Osteoblast (primary cell): ENCODE measurements at regions not wholly inside any gene's neighbourhood (a gene's known extent, or its start where the extent isn't known, plus 50 kb on each side); places are given as distances from the start of the nearest gene placed in this dataset.

Experiments used
- DNase-seq: peaks from one replicate; pipeline ENCODE4 v3.0.0; 2011; ENCODE audit warnings: low spot score, mixed read lengths; ENCODE audit not compliant: insufficient read length; ENCODE audit errors: missing footprints
- H2AFZ ChIP-seq: 2 replicates; pipeline ENCODE4 v1.6.0; 2011; ENCODE audit warnings: mild to moderate bottlenecking, low read length
- H3K27ac ChIP-seq: 2 replicates; pipeline ENCODE4 v1.5.1; 2011; ENCODE audit warnings: mild to moderate bottlenecking, low read depth, low read length, moderate library complexity
- H3K27me3 ChIP-seq: 2 replicates; pipeline ENCODE4 v1.6.0; 2012; ENCODE audit warnings: mild to moderate bottlenecking, control low read depth, inconsistent platforms, low read length, moderate library complexity; ENCODE audit not compliant: insufficient read depth
- H3K36me3 ChIP-seq: 2 replicates; pipeline ENCODE4 v1.5.1; 2011; ENCODE audit warnings: mild to moderate bottlenecking, low read length, control low read depth, moderate library complexity; ENCODE audit not compliant: insufficient read depth
- H3K4me1 ChIP-seq: 2 replicates; pipeline ENCODE4 v1.5.1; 2011; ENCODE audit warnings: mild to moderate bottlenecking, low read length, control low read depth, moderate library complexity; ENCODE audit not compliant: insufficient read depth
- H3K4me2 ChIP-seq: 2 replicates; pipeline ENCODE4 v1.6.0; 2011; ENCODE audit warnings: mild to moderate bottlenecking, low read length; ENCODE audit not compliant: insufficient read depth
- H3K4me3 ChIP-seq: fragments of 200-600 bp; sonication (generic); 3 replicates; pipeline ENCODE4 v1.5.1; 2012; ENCODE audit warnings: mild to moderate bottlenecking, low read length, inconsistent platforms; ENCODE audit not compliant: insufficient read depth
- H3K79me2 ChIP-seq: 2 replicates; pipeline ENCODE4 v1.6.0; 2012; ENCODE audit warnings: mild to moderate bottlenecking, low read length, control low read depth, inconsistent platforms; ENCODE audit not compliant: insufficient read depth
- H3K9me3 ChIP-seq: 2 replicates; pipeline ENCODE4 v1.5.1; 2011; ENCODE audit warnings: low read depth, low read length, control low read depth
- H4K20me1 ChIP-seq: 2 replicates; pipeline ENCODE4 v1.6.0; 2012; ENCODE audit warnings: mild to moderate bottlenecking, low read length, control low read depth; ENCODE audit not compliant: insufficient read depth
- TF ChIP-seq, protein P1 (sequence below): IDR thresholded peaks from 2 replicates; pipeline ENCODE4 v1.5.1; 2011; ENCODE audit warnings: mild to moderate bottlenecking, low read depth, low read length, moderate library complexity; ENCODE audit errors: extremely low read depth

DNA sequence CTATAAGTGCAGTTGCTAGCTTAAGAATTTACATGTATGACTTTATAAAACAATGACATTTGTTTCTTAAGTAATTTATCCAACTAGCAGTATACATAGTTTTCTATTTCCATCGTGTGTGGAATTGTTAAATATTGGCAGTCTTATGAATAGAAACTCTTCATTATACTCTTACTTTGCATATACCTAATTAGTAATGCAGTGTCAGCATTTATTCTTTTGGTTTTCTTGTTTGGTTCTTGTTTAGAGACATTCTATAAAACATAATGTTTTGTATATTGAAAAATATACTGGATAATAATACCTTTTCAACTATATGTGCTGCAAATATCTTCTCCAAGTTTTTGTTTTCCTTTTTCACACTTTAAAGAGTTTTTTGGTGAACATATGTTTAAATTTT lies 760.2 kb downstream of the VGLL3 start:
- no peak overlapping the region for H3K4me2 ChIP-seq
- TF ChIP-seq, protein P1, sequence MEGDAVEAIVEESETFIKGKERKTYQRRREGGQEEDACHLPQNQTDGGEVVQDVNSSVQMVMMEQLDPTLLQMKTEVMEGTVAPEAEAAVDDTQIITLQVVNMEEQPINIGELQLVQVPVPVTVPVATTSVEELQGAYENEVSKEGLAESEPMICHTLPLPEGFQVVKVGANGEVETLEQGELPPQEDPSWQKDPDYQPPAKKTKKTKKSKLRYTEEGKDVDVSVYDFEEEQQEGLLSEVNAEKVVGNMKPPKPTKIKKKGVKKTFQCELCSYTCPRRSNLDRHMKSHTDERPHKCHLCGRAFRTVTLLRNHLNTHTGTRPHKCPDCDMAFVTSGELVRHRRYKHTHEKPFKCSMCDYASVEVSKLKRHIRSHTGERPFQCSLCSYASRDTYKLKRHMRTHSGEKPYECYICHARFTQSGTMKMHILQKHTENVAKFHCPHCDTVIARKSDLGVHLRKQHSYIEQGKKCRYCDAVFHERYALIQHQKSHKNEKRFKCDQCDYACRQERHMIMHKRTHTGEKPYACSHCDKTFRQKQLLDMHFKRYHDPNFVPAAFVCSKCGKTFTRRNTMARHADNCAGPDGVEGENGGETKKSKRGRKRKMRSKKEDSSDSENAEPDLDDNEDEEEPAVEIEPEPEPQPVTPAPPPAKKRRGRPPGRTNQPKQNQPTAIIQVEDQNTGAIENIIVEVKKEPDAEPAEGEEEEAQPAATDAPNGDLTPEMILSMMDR = no peak
- no peak overlapping the region for H3K4me3 ChIP-seq
- no peak for DNase-seq
- H2AFZ ChIP-seq = no peak overlapping the region
- no peaks in the 10 kb centered on the region for H4K20me1 ChIP-seq
- no peak overlapping the region for H3K27ac ChIP-seq
- no peaks in the 10 kb centered on the region for H3K9me3 ChIP-seq
- no peaks in the 10 kb centered on the region for H3K79me2 ChIP-seq
- H3K27me3 ChIP-seq = no peaks in the 10 kb centered on the region
- H3K36me3 ChIP-seq = no peaks in the 10 kb centered on the region
- no peaks in the 10 kb centered on the region for H3K4me1 ChIP-seq

DNA sequence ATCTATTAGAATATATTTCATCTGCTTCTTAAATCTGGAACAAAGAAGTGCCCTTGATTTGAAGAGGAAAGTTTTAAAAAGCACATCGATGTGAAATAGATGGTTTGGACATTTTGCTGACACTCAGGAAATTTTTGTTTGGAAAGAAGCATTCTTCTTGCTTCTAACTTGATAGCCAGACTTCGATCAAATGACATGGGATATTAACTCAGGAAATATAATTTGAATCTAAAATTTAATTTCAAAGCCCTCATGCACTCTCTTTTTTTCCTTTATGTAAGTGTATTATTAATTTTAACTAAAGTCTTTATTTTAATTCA lies 761.2 kb downstream of the VGLL3 start:
- H3K9me3 ChIP-seq = no peaks in the 10 kb centered on the region
- H3K27me3 ChIP-seq = no peaks in the 10 kb centered on the region
- no peak overlapping the region for H3K4me2 ChIP-seq
- H3K79me2 ChIP-seq = no peaks in the 10 kb centered on the region
- no peaks in the 10 kb centered on the region for H3K4me1 ChIP-seq
- H3K4me3 ChIP-seq = no peak overlapping the region
- no peak for DNase-seq
- H4K20me1 ChIP-seq = no peaks in the 10 kb centered on the region
- no peaks in the 10 kb centered on the region for H3K36me3 ChIP-seq
- no peak overlapping the region for H3K27ac ChIP-seq
- TF ChIP-seq, protein P1 = no peak
- H2AFZ ChIP-seq = no peak overlapping the region

DNA sequence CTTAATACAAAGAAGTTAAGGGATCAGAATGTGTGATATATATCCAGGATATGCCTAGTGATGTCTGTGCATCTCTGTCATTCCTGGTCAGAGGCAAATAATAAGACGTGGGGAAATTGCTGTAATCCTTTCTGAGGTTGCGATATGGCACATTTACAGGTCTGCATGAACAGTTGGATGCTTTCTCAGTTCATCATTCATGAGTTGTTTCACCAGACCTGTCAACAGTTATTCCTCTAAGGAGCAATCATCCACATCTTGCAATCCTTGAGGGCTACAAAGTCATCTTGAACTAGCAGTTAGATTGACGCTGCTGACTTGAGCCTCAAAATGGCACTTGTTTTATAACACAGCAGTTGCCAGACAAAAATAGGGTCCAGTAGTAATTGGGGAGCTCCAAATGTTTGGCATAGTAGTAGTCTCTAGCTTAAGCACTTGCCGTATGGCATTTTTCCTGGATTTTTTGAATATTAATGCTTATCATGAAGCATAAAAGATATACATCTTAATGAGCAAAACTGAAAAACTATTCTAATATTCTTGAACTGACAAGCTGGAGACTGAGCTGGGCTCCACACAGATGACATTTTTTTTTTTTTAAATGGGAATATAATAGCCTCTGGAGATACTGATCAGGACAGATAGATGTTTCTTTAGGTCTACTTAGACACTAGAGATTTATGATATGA lies 761.7 kb downstream of the VGLL3 start:
- DNase-seq = no peak
- no peaks in the 10 kb centered on the region for H3K27me3 ChIP-seq
- no peak overlapping the region for H3K4me3 ChIP-seq
- no peaks in the 10 kb centered on the region for H3K4me1 ChIP-seq
- H3K79me2 ChIP-seq = no peaks in the 10 kb centered on the region
- no peak overlapping the region for H2AFZ ChIP-seq
- TF ChIP-seq, protein P1 = no peak
- no peaks in the 10 kb centered on the region for H3K9me3 ChIP-seq
- H3K36me3 ChIP-seq = no peaks in the 10 kb centered on the region
- H3K4me2 ChIP-seq = no peak overlapping the region
- no peaks in the 10 kb centered on the region for H4K20me1 ChIP-seq
- H3K27ac ChIP-seq = no peak overlapping the region

GRCh38 chr3:86228101-86228500 lies 762.8 kb downstream of the VGLL3 start:
- Histone ChIP-seq H3K9me3 (no peaks in the 10 kb centered on the region), H3K27me3 (no peaks in the 10 kb centered on the region), H3K36me3 (no peaks in the 10 kb centered on the region), H3K27ac (no peak overlapping the region), H2AFZ (no peak overlapping the region), H3K79me2 (no peaks in the 10 kb centered on the region), H4K20me1 (no peaks in the 10 kb centered on the region), H3K4me3 (no peak overlapping the region), H3K4me1 (no peaks in the 10 kb centered on the region), H3K4me2 (no peak overlapping the region)
- TF ChIP-seq, protein P1 = no peak
- no peak for DNase-seq
